ENCODE measurements at regions not wholly inside any gene's neighbourhood (a gene's known extent, or its start where the extent isn't known, plus 50 kb on each side); places are given as distances from the start of the nearest gene placed in this dataset.

GRCh38 chr17:83009414-83010205 lies 69.8 kb upstream of the METRNL start:
- no peak for TF ChIP-seq KAT7 (CRISPR knock-in tag; IDR thresholded peaks at IDR 0.05; ENCODE audit: borderline replicate concordance)
- no peak for TF ChIP-seq NONO (IDR thresholded peaks at IDR 0.05; ENCODE audit: low read depth in 2 of 2, low read length in 1 of 2)
- no peak for TF ChIP-seq ZNF436 (CRISPR knock-in tag; IDR thresholded peaks at IDR 0.05)
- TF ChIP-seq ZKSCAN8 (CRISPR knock-in tag; IDR thresholded peaks at IDR 0.05): no peak
- TF ChIP-seq ZNF384 (IDR thresholded peaks at IDR 0.05; ENCODE audit: low read depth, low read length): no peak
- no peak for TF ChIP-seq NFIX (CRISPR knock-in tag; IDR thresholded peaks at IDR 0.05; ENCODE audit: low read depth)
- no peak for TF ChIP-seq TOE1 (IDR thresholded peaks at IDR 0.05; ENCODE audit: borderline replicate concordance)
- no peak for TF ChIP-seq TOE1 (CRISPR knock-in tag; IDR thresholded peaks at IDR 0.05; ENCODE audit: borderline replicate concordance, low read depth)
- TF ChIP-seq PKNOX1 (IDR thresholded peaks at IDR 0.05): no peak
- TF ChIP-seq FOSL1 (tag; conservative IDR thresholded peaks at IDR 0.05): no peak
- TF ChIP-seq SMAD4 (CRISPR knock-in tag; conservative IDR thresholded peaks at IDR 0.05): no peak
- no peaks in the 10 kb centered on the region for H3K27me3 ChIP-seq (ENCODE audit: control insufficient read depth in 2 of 2, insufficient read depth in 2 of 2, low read length in 2 of 2)
- no peak overlapping the region for H3K9ac ChIP-seq (ENCODE audit: insufficient read depth in 1 of 2, low read depth in 2 of 2, low read length in 2 of 2)
- DNase-seq (ENCODE audit: extremely low read depth in 1 of 4, low spot score in 3 of 4): no peak
- intact Hi-C loops (cut with micrococcal nuclease): no loop called here
- in situ Hi-C loops (cut with MboI): no loop called here
- no peak for FAIRE-seq
- 77% methylated on average over 10 of the region's 24 CpGs for WGBS (ENCODE audit: insufficient coverage, low coverage, missing lambda C conversion rate)
- H3K4me2 ChIP-seq (ENCODE audit: insufficient read depth, low read length): no peak overlapping the region
- H2AFZ ChIP-seq (ENCODE audit: low read depth, low read length): no peak overlapping the region
- no peaks in the 10 kb centered on the region for H3K9me1 ChIP-seq (ENCODE audit: control insufficient read depth, insufficient read depth, low read length)
- no TSS peak for BruUV-seq (replicated peaks)
- no peak overlapping the region for H3K27ac ChIP-seq (ENCODE audit: extremely low read depth, low read depth, low read length)
- no peak overlapping the region for H3K4me3 ChIP-seq
- no peak for ATAC-seq
- H3K36me3 ChIP-seq (ENCODE audit: control insufficient read depth, insufficient read depth, low read length): peaks cover 10% of the 10 kb centered on the region; the same call in 1 of the 3 replicates
- ChIA-PET CTCF (ENCODE audit: low intra/inter-chr PET ratio) (no interaction called here), POLR2A (interaction anchor here (0.5 to 1.1 kb wide), 2 partner anchors 25 to 147 kb away, joined by 3 to 7 read pairs; no protein-coding TSS in a partner anchor)
- no peaks in the 10 kb centered on the region for H3K79me2 ChIP-seq (ENCODE audit: control insufficient read depth, insufficient read depth, low read length)
- no peaks in the 10 kb centered on the region for H4K20me1 ChIP-seq (replicated peaks; ENCODE audit: control insufficient read depth, insufficient read depth, low read length)
- peaks cover 0 to 13% of the 10 kb centered on the region in 2 experiments; a peak in 1 of 5 replicates for H3K4me1 ChIP-seq (replicated peaks in 1 of 2; ENCODE audit: control insufficient read depth in 2 of 2, insufficient read depth in 2 of 2, low read length in 2 of 2)
- peaks cover 9% of the 10 kb centered on the region; the same call in 1 of the 2 replicates for H3K9me3 ChIP-seq (replicated peaks; ENCODE audit: control insufficient read depth, insufficient read depth, low read depth, low read length)

All from K562 (cell line).